HL-60 (cell line): ENCODE measurements at regions not wholly inside any gene's neighbourhood (a gene's known extent, or its start where the extent isn't known, plus 50 kb on each side); places are given as distances from the start of the nearest gene placed in this dataset.

Experiments
- GABPA ChIP-seq: IDR thresholded peaks from 2 replicates; pipeline ENCODE4 v1.6.1; 2012; ENCODE audit warnings: low read depth
- POLR2AphosphoS5 ChIP-seq: IDR thresholded peaks from 2 replicates; pipeline ENCODE4 v1.6.1; 2012; ENCODE audit warnings: low read depth
- TF ChIP-seq, protein P1 (sequence below): IDR thresholded peaks from one replicate; pipeline ENCODE4 v1.5.1; 2011; ENCODE audit warnings: low read length, control low read depth, inconsistent platforms; ENCODE audit not compliant: insufficient read depth

DNA sequence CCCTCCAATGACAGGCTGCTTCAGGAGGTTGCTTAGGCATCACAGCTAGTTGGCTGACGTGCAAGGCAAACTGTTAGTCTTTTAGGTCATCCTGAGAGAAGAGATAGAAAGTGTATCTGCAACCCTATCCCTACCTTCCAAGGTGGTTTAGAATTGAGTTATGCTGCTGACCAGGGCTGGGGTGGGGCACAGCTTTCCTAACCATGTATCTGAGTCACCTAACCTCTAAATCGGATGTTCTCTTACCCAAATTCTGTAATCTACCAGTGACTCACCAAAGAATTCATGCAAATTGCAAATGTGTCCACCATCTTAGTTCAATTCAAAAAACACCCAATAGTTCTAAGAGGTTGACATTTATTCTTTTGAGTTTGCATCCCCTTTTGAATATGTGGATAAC lies 107.2 kb upstream of the DYNLRB2 start:
- TF ChIP-seq, protein P1, sequence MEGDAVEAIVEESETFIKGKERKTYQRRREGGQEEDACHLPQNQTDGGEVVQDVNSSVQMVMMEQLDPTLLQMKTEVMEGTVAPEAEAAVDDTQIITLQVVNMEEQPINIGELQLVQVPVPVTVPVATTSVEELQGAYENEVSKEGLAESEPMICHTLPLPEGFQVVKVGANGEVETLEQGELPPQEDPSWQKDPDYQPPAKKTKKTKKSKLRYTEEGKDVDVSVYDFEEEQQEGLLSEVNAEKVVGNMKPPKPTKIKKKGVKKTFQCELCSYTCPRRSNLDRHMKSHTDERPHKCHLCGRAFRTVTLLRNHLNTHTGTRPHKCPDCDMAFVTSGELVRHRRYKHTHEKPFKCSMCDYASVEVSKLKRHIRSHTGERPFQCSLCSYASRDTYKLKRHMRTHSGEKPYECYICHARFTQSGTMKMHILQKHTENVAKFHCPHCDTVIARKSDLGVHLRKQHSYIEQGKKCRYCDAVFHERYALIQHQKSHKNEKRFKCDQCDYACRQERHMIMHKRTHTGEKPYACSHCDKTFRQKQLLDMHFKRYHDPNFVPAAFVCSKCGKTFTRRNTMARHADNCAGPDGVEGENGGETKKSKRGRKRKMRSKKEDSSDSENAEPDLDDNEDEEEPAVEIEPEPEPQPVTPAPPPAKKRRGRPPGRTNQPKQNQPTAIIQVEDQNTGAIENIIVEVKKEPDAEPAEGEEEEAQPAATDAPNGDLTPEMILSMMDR = no peak
- TF ChIP-seq POLR2AphosphoS5 (no peak), GABPA (no peak)
